HCT116 (cell line): ENCODE measurements at regions not wholly inside any gene's neighbourhood (a gene's known extent, or its start where the extent isn't known, plus 50 kb on each side); places are given as distances from the start of the nearest gene placed in this dataset.

ENCODE experiments used
- ATAC-seq: fragments of 200-7000 bp; cut with Tn5 transposase; 2 replicates; pipeline ENCODE4 v1.9.1; 2020; ENCODE audit warnings: mild to moderate bottlenecking, moderate library complexity
- BruUV-seq: library from RNA; stranded (reverse); fragments of 400-500 nt; replicated peaks from 2 replicates; lab custom pipeline; 2021; lab: Mats Ljungman, UMichigan
- CTCF ChIA-PET: fragments of 300-600 bp; sonication (Branson Sonifier 250); formaldehyde crosslinking; loops from one replicate; lab custom pipeline; 2021; ENCODE audit warnings: antibody characterized with exemption; lab: Charles Lee
- POLR2A ChIA-PET: fragments of 300-600, 350-600 bp; sonication (Branson Sonifier 250); formaldehyde crosslinking; loops from one replicate; lab custom pipeline; 2021; ENCODE audit warnings: antibody characterized with exemption; lab: Charles Lee
- RAD21 ChIA-PET, 2 experiments: fragments of 300-600 bp; sonication (Branson Sonifier 250); formaldehyde crosslinking; loops; one replicate each; lab custom pipeline; 2023; ENCODE audit warnings: low total read pairs in 2 of 2; ENCODE audit not compliant: uncharacterized antibody in 2 of 2, unreplicated experiment in 2 of 2, low non-redundant PET in 1 of 2; lab: Charles Lee
- DNase-seq: peaks from one replicate; pipeline ENCODE4 v3.0.0-alpha.2; 2010; ENCODE audit warnings: low read depth, low spot score
- H2AFZ ChIP-seq: fragments of 200-600 bp; shearing (Covaris generic), sonication (generic); 2 replicates; pipeline ENCODE4 v1.6.1; 2017; ENCODE audit warnings: low read depth, mixed run types, mixed read lengths, antibody characterized with exemption, low read length; ENCODE audit not compliant: poor library complexity, severe bottlenecking
- H3K27ac ChIP-seq: 2 replicates; pipeline ENCODE4 v1.5.1; 2012; ENCODE audit warnings: low read depth, low read length
- H3K27me3 ChIP-seq: fragments of 200-600 bp; sonication (generic); 2 replicates; pipeline ENCODE4 v1.6.1; 2016; ENCODE audit warnings: mixed run types, low read length, mixed read lengths; ENCODE audit not compliant: insufficient read depth
- H3K36me3 ChIP-seq, 2 experiments: fragments of 200-500 bp in 1 of 2; fragments of 200-600 bp in 1 of 2; sonication (Bioruptor generic) in 1 of 2; sonication (generic) in 1 of 2; 2 replicates each; pipeline versions ENCODE4 v1.5.1 to v1.6.1; 2014 to 2016; ENCODE audit warnings: low read length in 2 of 2, inconsistent platforms in 1 of 2, mixed read lengths in 1 of 2, mixed run types in 1 of 2; ENCODE audit not compliant: insufficient read depth in 2 of 2, control insufficient read depth in 1 of 2
- H3K4me1 ChIP-seq, 2 experiments: fragments of 200-600 bp in 1 of 2; sonication (generic) in 1 of 2; 2 replicates each; pipeline versions ENCODE4 v1.5.1 to v1.6.1; 2012 to 2017; ENCODE audit warnings: low read length in 2 of 2, inconsistent platforms in 1 of 2, mild to moderate bottlenecking in 1 of 2, mixed read lengths in 1 of 2, mixed run types in 1 of 2, moderate library complexity in 1 of 2; ENCODE audit not compliant: insufficient read depth in 2 of 2, control insufficient read depth in 1 of 2
- H3K4me2 ChIP-seq: fragments of 200-600 bp; sonication (generic); 2 replicates; pipeline ENCODE4 v1.6.1; 2017; ENCODE audit warnings: mixed run types, low read length, mixed read lengths
- H3K4me3 ChIP-seq, 2 experiments: fragments of 200-600 bp in 1 of 2; sonication (generic) in 1 of 2; replicated peaks in 1 of 2; 2 replicates each; pipeline ENCODE4 v1.5.1; 2011 to 2016; ENCODE audit warnings: low read length in 2 of 2, control low read depth in 1 of 2, low read depth in 1 of 2, mild to moderate bottlenecking in 1 of 2, mixed read lengths in 1 of 2, mixed run types in 1 of 2
- H3K79me2 ChIP-seq: fragments of 200-600 bp; sonication (generic); 2 replicates; pipeline ENCODE4 v1.6.1; 2017; ENCODE audit warnings: mild to moderate bottlenecking, mixed run types, low read length, moderate library complexity, mixed read lengths; ENCODE audit not compliant: insufficient read depth
- H3K9ac ChIP-seq: fragments of 200-600 bp; sonication (generic); 2 replicates; pipeline ENCODE4 v1.6.1; 2016; ENCODE audit warnings: low read length, mixed read lengths
- H3K9me2 ChIP-seq: fragments of 200-600 bp; sonication (generic), shearing (Covaris generic); 2 replicates; pipeline ENCODE4 v1.6.1; 2017; ENCODE audit warnings: mixed run types, mild to moderate bottlenecking, moderate library complexity; ENCODE audit not compliant: insufficient read depth
- H3K9me3 ChIP-seq, 2 experiments: fragments of 200-500 bp in 1 of 2; fragments of 200-600 bp in 1 of 2; sonication (Bioruptor generic) in 1 of 2; sonication (generic) in 1 of 2; 2 replicates each; pipeline ENCODE4 v1.6.1; 2014 to 2017; ENCODE audit warnings: low read length in 2 of 2, mixed read lengths in 2 of 2, inconsistent platforms in 1 of 2, low read depth in 1 of 2, mild to moderate bottlenecking in 1 of 2, mixed run types in 1 of 2, moderate library complexity in 1 of 2; ENCODE audit not compliant: control insufficient read depth in 1 of 2, insufficient read depth in 1 of 2
- H4K20me1 ChIP-seq: fragments of 200-600 bp; sonication (generic), shearing (Covaris generic); 2 replicates; pipeline ENCODE4 v1.6.1; 2017; ENCODE audit warnings: mixed run types, mild to moderate bottlenecking, moderate library complexity; ENCODE audit not compliant: insufficient read depth
- CBX3 ChIP-seq: IDR thresholded peaks from 2 replicates; pipeline ENCODE4 v1.6.1; 2012; ENCODE audit warnings: low read depth
- CEBPB ChIP-seq: IDR thresholded peaks from 2 replicates; pipeline ENCODE4 v1.6.1; 2012; ENCODE audit warnings: low read depth
- EGR1 ChIP-seq: IDR thresholded peaks from 2 replicates; pipeline ENCODE4 v1.6.1; 2012; ENCODE audit warnings: low read depth
- ELF1 ChIP-seq: IDR thresholded peaks from 2 replicates; pipeline ENCODE4 v1.6.1; 2012; ENCODE audit warnings: low read depth, borderline replicate concordance
- EZH2 ChIP-seq: fragments of 200-600 bp; sonication (generic); IDR thresholded peaks from 2 replicates; pipeline ENCODE4 v1.6.1; 2017; ENCODE audit warnings: antibody characterized with exemption, mixed run types
- FOSL1 ChIP-seq: IDR thresholded peaks from 2 replicates; pipeline ENCODE4 v1.6.1; 2012; ENCODE audit warnings: low read depth
- JUND ChIP-seq: IDR thresholded peaks from 2 replicates; pipeline ENCODE4 v1.6.1; 2012
- POLR2A ChIP-seq: IDR thresholded peaks from 2 replicates; pipeline ENCODE4 v1.7.0; 2011; ENCODE audit warnings: borderline replicate concordance; ENCODE audit not compliant: insufficient read depth, insufficient read length; ENCODE audit errors: extremely low read depth
- POLR2AphosphoS5 ChIP-seq: IDR thresholded peaks from 2 replicates; pipeline ENCODE4 v1.6.1; 2011; ENCODE audit warnings: mild to moderate bottlenecking, low read depth, low read length, moderate library complexity
- RAD21 ChIP-seq: IDR thresholded peaks from 2 replicates; pipeline ENCODE4 v1.6.1; 2012; ENCODE audit warnings: low read depth, mild to moderate bottlenecking
- REST ChIP-seq: IDR thresholded peaks from 2 replicates; pipeline ENCODE4 v1.6.1; 2012; ENCODE audit warnings: low read depth
- SIN3A ChIP-seq: IDR thresholded peaks from 2 replicates; pipeline ENCODE4 v1.6.1; 2012; ENCODE audit warnings: low read depth
- TCF7L2 ChIP-seq: IDR thresholded peaks from 2 replicates; pipeline ENCODE4 v1.7.0; 2011; ENCODE audit warnings: borderline replicate concordance, inconsistent platforms; ENCODE audit not compliant: insufficient read depth, insufficient read length; ENCODE audit errors: extremely low read depth
- YY1 ChIP-seq: IDR thresholded peaks from 2 replicates; pipeline ENCODE4 v1.6.1; 2011; ENCODE audit warnings: low read length, low read depth, moderate library complexity, mild to moderate bottlenecking; ENCODE audit not compliant: insufficient replicate concordance; ENCODE audit errors: extremely low read depth
- ZFX ChIP-seq: fragments of 450-650 bp; IDR thresholded peaks from 2 replicates; pipeline ENCODE4 v1.6.1; 2017
- ZNF274 ChIP-seq: fragments of 200-500 bp; sonication (Bioruptor generic); IDR thresholded peaks from 2 replicates; pipeline ENCODE4 v1.6.1; 2014; ENCODE audit warnings: mild to moderate bottlenecking, low read depth, low read length, inconsistent platforms
- intact Hi-C: fragments of 100-400 bp; cut with micrococcal nuclease; formaldehyde crosslinking; loops from 2 replicates; pipeline ENCODE4 v1.10.0; 2022
- TF ChIP-seq, protein P1 (sequence below): IDR thresholded peaks from 2 replicates; pipeline ENCODE4 v1.6.1; 2011; ENCODE audit warnings: mild to moderate bottlenecking, low read length, moderate library complexity; ENCODE audit not compliant: insufficient replicate concordance; ENCODE audit errors: extremely low read depth
- TF ChIP-seq, protein P2 (sequence below): IDR thresholded peaks from 2 replicates; pipeline ENCODE4 v1.6.1; 2012
- TF ChIP-seq, protein P3 (sequence below), 3 experiments: fragments of 200-600 bp in 1 of 3; sonication (generic) in 1 of 3; IDR thresholded peaks in 2 of 3; conservative IDR thresholded peaks in 1 of 3; 2 replicates each; pipeline ENCODE4 v1.5.1; 2012 to 2017; ENCODE audit warnings: low read depth in 2 of 3, low read length in 2 of 3, antibody characterized with exemption in 1 of 3, borderline replicate concordance in 1 of 3, control low read depth in 1 of 3, mild to moderate bottlenecking in 1 of 3, mixed read lengths in 1 of 3, mixed run types in 1 of 3, moderate library complexity in 1 of 3; ENCODE audit not compliant: insufficient read depth in 1 of 3

- intact Hi-C loops = no loop called here
- Histone ChIP-seq H3K9me3 (no peaks in the 10 kb centered on the region), H4K20me1 (no peaks in the 10 kb centered on the region), H2AFZ (no peak overlapping the region), H3K36me3 (no peaks in the 10 kb centered on the region), H3K9me2 (no peaks in the 10 kb centered on the region), H3K27ac (no peak overlapping the region), H3K27me3 (peaks cover 23% of the 10 kb centered on the region; the same call in 1 of the 2 replicates), H3K4me2 (no peak overlapping the region), H3K4me1 (peaks cover 2 to 8% of the 10 kb centered on the region in 2 experiments; a peak in 2 of 4 replicates), H3K9ac (no peak overlapping the region), H3K4me3 (no peak overlapping the region), H3K79me2 (no peaks in the 10 kb centered on the region)
- no TSS peak for BruUV-seq
- no peak for DNase-seq
- ChIA-PET POLR2A (no interaction called here), RAD21 (no interaction called here), CTCF (no interaction called here)
- no peak for ATAC-seq
- no peak for TF ChIP-seq SIN3A
- TF ChIP-seq EGR1 = no peak
- TF ChIP-seq, protein P1, sequence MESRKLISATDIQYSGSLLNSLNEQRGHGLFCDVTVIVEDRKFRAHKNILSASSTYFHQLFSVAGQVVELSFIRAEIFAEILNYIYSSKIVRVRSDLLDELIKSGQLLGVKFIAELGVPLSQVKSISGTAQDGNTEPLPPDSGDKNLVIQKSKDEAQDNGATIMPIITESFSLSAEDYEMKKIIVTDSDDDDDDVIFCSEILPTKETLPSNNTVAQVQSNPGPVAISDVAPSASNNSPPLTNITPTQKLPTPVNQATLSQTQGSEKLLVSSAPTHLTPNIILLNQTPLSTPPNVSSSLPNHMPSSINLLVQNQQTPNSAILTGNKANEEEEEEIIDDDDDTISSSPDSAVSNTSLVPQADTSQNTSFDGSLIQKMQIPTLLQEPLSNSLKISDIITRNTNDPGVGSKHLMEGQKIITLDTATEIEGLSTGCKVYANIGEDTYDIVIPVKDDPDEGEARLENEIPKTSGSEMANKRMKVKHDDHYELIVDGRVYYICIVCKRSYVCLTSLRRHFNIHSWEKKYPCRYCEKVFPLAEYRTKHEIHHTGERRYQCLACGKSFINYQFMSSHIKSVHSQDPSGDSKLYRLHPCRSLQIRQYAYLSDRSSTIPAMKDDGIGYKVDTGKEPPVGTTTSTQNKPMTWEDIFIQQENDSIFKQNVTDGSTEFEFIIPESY = no peak
- TF ChIP-seq, protein P2, sequence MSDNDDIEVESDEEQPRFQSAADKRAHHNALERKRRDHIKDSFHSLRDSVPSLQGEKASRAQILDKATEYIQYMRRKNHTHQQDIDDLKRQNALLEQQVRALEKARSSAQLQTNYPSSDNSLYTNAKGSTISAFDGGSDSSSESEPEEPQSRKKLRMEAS = no peak
- TF ChIP-seq JUND = no peak
- no peak for TF ChIP-seq YY1
- TF ChIP-seq POLR2AphosphoS5 = no peak
- TF ChIP-seq FOSL1 = no peak
- TF ChIP-seq, protein P3, sequence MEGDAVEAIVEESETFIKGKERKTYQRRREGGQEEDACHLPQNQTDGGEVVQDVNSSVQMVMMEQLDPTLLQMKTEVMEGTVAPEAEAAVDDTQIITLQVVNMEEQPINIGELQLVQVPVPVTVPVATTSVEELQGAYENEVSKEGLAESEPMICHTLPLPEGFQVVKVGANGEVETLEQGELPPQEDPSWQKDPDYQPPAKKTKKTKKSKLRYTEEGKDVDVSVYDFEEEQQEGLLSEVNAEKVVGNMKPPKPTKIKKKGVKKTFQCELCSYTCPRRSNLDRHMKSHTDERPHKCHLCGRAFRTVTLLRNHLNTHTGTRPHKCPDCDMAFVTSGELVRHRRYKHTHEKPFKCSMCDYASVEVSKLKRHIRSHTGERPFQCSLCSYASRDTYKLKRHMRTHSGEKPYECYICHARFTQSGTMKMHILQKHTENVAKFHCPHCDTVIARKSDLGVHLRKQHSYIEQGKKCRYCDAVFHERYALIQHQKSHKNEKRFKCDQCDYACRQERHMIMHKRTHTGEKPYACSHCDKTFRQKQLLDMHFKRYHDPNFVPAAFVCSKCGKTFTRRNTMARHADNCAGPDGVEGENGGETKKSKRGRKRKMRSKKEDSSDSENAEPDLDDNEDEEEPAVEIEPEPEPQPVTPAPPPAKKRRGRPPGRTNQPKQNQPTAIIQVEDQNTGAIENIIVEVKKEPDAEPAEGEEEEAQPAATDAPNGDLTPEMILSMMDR (IDR thresholded peaks at IDR 0.05 in 2 of 3, conservative IDR thresholded peaks at IDR 0.05 in 1 of 3; ENCODE audit: borderline replicate concordance in 1 of 3, insufficient read depth in 1 of 3, low read depth in 2 of 3, low read length in 2 of 3) = no peak
- TF ChIP-seq TCF7L2 = no peak
- TF ChIP-seq RAD21 = no peak
- no peak for TF ChIP-seq ZFX
- no peak for TF ChIP-seq POLR2A
- TF ChIP-seq ELF1 = no peak
- TF ChIP-seq EZH2 = no peak
- no peak for TF ChIP-seq REST
- TF ChIP-seq ZNF274 = no peak
- TF ChIP-seq CBX3 = no peak
- no peak for TF ChIP-seq CEBPB
Measured at GRCh38 chr3:73257186-73257585, 195.7 kb downstream of the EBLN2 start.
